ENCODE measurements at regions not wholly inside any gene's neighbourhood (a gene's known extent, or its start where the extent isn't known, plus 50 kb on each side); places are given as distances from the start of the nearest gene placed in this dataset.

- no peak for DNase-seq
Measured at GRCh38 chr1:115139381-115139780, 50.1 kb upstream of the TSPAN2 start.
